ENCODE measurements at regions not wholly inside any gene's neighbourhood (a gene's known extent, or its start where the extent isn't known, plus 50 kb on each side); places are given as distances from the start of the nearest gene placed in this dataset.

GRCh38 chrY:17319916-17320315 lies 560.1 kb downstream of the CDY2B start:
- Histone ChIP-seq H3K9me3 (ENCODE audit: low read length) (no peaks in the 10 kb centered on the region), H3K36me3 (ENCODE audit: insufficient read depth, low read length) (no peaks in the 10 kb centered on the region), H3K4me3 (ENCODE audit: low read length) (no peak overlapping the region), H3K4me1 (ENCODE audit: insufficient read depth, low read length) (no peaks in the 10 kb centered on the region), H3K27ac (ENCODE audit: low read depth, low read length) (no peak overlapping the region), H3K27me3 (ENCODE audit: insufficient read depth, low read length, poor library complexity, severe bottlenecking) (no peaks in the 10 kb centered on the region)
- CTCF ChIA-PET = no interaction called here
- Mint-ChIP-seq H3K9me3 (no peaks in the 10 kb centered on the region), H3K36me3 (no peaks in the 10 kb centered on the region), H3K27me3 (no peaks in the 10 kb centered on the region), H3K27ac (no peak overlapping the region), H3K4me3 (no peak overlapping the region), H3K4me1 (no peaks in the 10 kb centered on the region)
- DNase-seq = no peak
- POLR2A ChIA-PET = no interaction called here

GRCh38 chrY:17318631-17319030 lies 561.4 kb downstream of the CDY2B start:
- Mint-ChIP-seq H3K4me3 (no peak overlapping the region), H3K4me1 (no peaks in the 10 kb centered on the region), H3K36me3 (no peaks in the 10 kb centered on the region), H3K9me3 (no peaks in the 10 kb centered on the region), H3K27me3 (no peaks in the 10 kb centered on the region), H3K27ac (no peak overlapping the region)
- no peaks in the 10 kb centered on the region for H3K9me3 ChIP-seq (ENCODE audit: low read length)
- DNase-seq = no peak
- H3K27me3 ChIP-seq (ENCODE audit: insufficient read depth, low read length, poor library complexity, severe bottlenecking) = no peaks in the 10 kb centered on the region
- no peak overlapping the region for H3K27ac ChIP-seq (ENCODE audit: low read depth, low read length)
- H3K4me3 ChIP-seq (ENCODE audit: low read length) = no peak overlapping the region
- ChIA-PET CTCF (no interaction called here), POLR2A (no interaction called here)
- H3K4me1 ChIP-seq (ENCODE audit: insufficient read depth, low read length) = no peaks in the 10 kb centered on the region
- H3K36me3 ChIP-seq (ENCODE audit: insufficient read depth, low read length) = no peaks in the 10 kb centered on the region

DNA sequence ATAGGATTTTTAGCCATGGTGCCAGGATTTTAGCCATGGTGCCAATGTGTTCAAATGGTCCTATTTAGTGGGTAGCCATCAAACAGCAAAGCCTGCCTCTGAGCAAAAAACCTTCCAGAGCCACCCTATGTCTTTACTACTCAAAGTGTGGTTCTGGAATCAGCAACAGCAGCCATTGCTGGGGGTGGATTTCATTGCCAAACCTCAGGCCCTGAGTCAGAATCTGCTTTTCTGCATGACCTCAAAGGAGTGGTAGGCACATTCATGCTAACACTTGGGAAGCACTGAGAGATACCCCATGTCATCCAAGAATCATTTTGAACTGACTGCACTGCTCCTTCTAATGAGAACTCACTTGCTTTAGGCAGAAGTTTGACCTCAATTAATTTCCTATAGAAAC lies 603.0 kb downstream of the CDY2B start:
- ChIA-PET POLR2A (no interaction called here), CTCF (no interaction called here)
- Mint-ChIP-seq H3K27ac (no peak overlapping the region), H3K4me1 (no peaks in the 10 kb centered on the region), H3K36me3 (no peaks in the 10 kb centered on the region), H3K4me3 (no peak overlapping the region), H3K27me3 (no peaks in the 10 kb centered on the region), H3K9me3 (no peaks in the 10 kb centered on the region)
- DNase-seq = no peak
- Histone ChIP-seq H3K36me3 (ENCODE audit: insufficient read depth, low read length) (no peaks in the 10 kb centered on the region), H3K27ac (ENCODE audit: low read depth, low read length) (no peak overlapping the region), H3K9me3 (ENCODE audit: low read length) (no peaks in the 10 kb centered on the region), H3K4me1 (ENCODE audit: insufficient read depth, low read length) (no peaks in the 10 kb centered on the region), H3K4me3 (ENCODE audit: low read length) (no peak overlapping the region), H3K27me3 (ENCODE audit: insufficient read depth, low read length, poor library complexity, severe bottlenecking) (no peaks in the 10 kb centered on the region)

- Histone ChIP-seq H3K4me3 (ENCODE audit: low read length) (no peak overlapping the region), H3K9me3 (ENCODE audit: low read length) (no peaks in the 10 kb centered on the region), H3K27me3 (ENCODE audit: insufficient read depth, low read length, poor library complexity, severe bottlenecking) (no peaks in the 10 kb centered on the region), H3K27ac (ENCODE audit: low read depth, low read length) (no peak overlapping the region), H3K4me1 (ENCODE audit: insufficient read depth, low read length) (no peaks in the 10 kb centered on the region), H3K36me3 (ENCODE audit: insufficient read depth, low read length) (no peaks in the 10 kb centered on the region)
- DNase-seq = no peak
- Mint-ChIP-seq H3K4me3 (no peak overlapping the region), H3K27ac (no peak overlapping the region), H3K36me3 (no peaks in the 10 kb centered on the region), H3K27me3 (no peaks in the 10 kb centered on the region), H3K4me1 (no peaks in the 10 kb centered on the region), H3K9me3 (no peaks in the 10 kb centered on the region)
- ChIA-PET CTCF (no interaction called here), POLR2A (no interaction called here)
Measured at GRCh38 chrY:17259497-17259896, 620.5 kb downstream of the CDY2B start.

DNA sequence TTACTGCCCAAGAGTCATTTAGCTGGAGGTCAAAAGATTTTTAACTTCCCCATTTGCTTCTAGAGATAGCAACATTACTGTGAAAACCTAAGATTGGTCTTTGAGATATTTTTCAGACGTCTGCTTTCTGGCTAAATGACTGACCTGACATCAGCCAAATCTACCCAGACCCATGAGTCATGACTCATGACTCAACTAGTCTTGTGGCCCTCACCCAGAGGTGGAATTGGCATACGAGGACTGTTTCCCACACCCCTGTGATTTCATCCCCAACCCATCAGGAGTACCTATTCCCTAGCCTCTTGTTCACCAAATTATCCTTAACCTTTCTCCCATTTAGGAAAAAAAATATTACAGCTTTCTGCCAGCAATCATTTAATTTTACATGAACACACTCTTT lies 641.6 kb downstream of the CDY2B start:
- Mint-ChIP-seq H3K4me1 (no peaks in the 10 kb centered on the region), H3K36me3 (no peaks in the 10 kb centered on the region), H3K4me3 (no peak overlapping the region), H3K27ac (no peak overlapping the region), H3K27me3 (no peaks in the 10 kb centered on the region), H3K9me3 (no peaks in the 10 kb centered on the region)
- Histone ChIP-seq H3K9me3 (ENCODE audit: low read length) (no peaks in the 10 kb centered on the region), H3K27me3 (ENCODE audit: insufficient read depth, low read length, poor library complexity, severe bottlenecking) (no peaks in the 10 kb centered on the region), H3K4me1 (ENCODE audit: insufficient read depth, low read length) (no peaks in the 10 kb centered on the region), H3K27ac (ENCODE audit: low read depth, low read length) (no peak overlapping the region), H3K4me3 (ENCODE audit: low read length) (no peak overlapping the region), H3K36me3 (ENCODE audit: insufficient read depth, low read length) (no peaks in the 10 kb centered on the region)
- CTCF ChIA-PET = no interaction called here
- no peak for DNase-seq
- POLR2A ChIA-PET = no interaction called here

GRCh38 chrY:17235769-17236168 lies 644.3 kb downstream of the CDY2B start:
- no peaks in the 10 kb centered on the region for H3K27me3 Mint-ChIP-seq
- H3K9me3 ChIP-seq (ENCODE audit: low read length) = no peaks in the 10 kb centered on the region
- no peaks in the 10 kb centered on the region for H3K36me3 Mint-ChIP-seq
- no peaks in the 10 kb centered on the region for H3K9me3 Mint-ChIP-seq
- H3K36me3 ChIP-seq (ENCODE audit: insufficient read depth, low read length) = no peaks in the 10 kb centered on the region
- ChIA-PET POLR2A (no interaction called here), CTCF (no interaction called here)
- H3K27me3 ChIP-seq (ENCODE audit: insufficient read depth, low read length, poor library complexity, severe bottlenecking) = no peaks in the 10 kb centered on the region
- no peak overlapping the region for H3K27ac Mint-ChIP-seq
- H3K4me3 ChIP-seq (ENCODE audit: low read length) = no peak overlapping the region
- no peaks in the 10 kb centered on the region for H3K4me1 ChIP-seq (ENCODE audit: insufficient read depth, low read length)
- no peak overlapping the region for H3K4me3 Mint-ChIP-seq
- DNase-seq = no peak
- H3K27ac ChIP-seq (ENCODE audit: low read depth, low read length) = no peak overlapping the region
- no peaks in the 10 kb centered on the region for H3K4me1 Mint-ChIP-seq

DNA sequence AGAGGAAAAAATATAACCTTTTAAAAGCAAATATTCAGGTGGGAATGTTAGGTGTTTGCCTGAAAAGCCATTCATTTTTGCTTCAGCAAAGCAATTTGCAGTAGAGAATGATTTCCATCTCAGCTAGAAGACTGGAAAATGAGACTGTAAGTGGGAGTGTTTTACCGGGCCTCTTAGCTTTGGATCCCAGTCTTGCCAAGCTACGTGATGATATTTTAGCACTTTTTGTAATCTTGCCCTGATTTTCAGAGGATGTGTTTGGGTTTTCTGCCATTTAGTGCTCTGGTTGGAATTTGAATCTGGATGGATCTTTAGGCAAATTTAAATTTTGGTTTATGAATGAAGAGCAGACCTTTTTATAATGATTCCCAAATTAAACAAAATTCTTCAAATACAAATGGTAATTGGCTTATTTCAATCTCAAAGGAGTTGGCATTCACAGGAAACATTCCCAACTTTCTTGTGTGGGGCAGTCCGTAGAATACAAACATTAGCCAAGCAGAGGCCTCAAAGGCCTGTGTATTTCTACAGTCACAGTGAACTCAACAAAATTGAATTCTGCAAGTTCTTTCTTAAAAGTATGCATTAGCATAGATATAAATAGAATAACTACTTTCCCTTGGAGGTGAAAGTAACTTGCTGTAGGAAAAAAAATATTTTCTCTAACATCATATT lies 646.4 kb downstream of the CDY2B start:
- POLR2A ChIA-PET = no interaction called here

GRCh38 chrY:17231994-17232393 lies 648.0 kb downstream of the CDY2B start:
- no peak for DNase-seq
- Mint-ChIP-seq H3K36me3 (no peaks in the 10 kb centered on the region), H3K4me1 (no peaks in the 10 kb centered on the region), H3K4me3 (no peak overlapping the region), H3K27me3 (no peaks in the 10 kb centered on the region), H3K27ac (no peak overlapping the region), H3K9me3 (no peaks in the 10 kb centered on the region)
- no peak overlapping the region for H3K27ac ChIP-seq (ENCODE audit: low read depth, low read length)
- CTCF ChIA-PET = no interaction called here
- H3K9me3 ChIP-seq (ENCODE audit: low read length) = no peaks in the 10 kb centered on the region
- no peaks in the 10 kb centered on the region for H3K27me3 ChIP-seq (ENCODE audit: insufficient read depth, low read length, poor library complexity, severe bottlenecking)
- H3K4me1 ChIP-seq (ENCODE audit: insufficient read depth, low read length) = no peaks in the 10 kb centered on the region
- H3K4me3 ChIP-seq (ENCODE audit: low read length) = no peak overlapping the region
- POLR2A ChIA-PET = no interaction called here
- H3K36me3 ChIP-seq (ENCODE audit: insufficient read depth, low read length) = no peaks in the 10 kb centered on the region

More for the DNA sequence above, 646.4 kb downstream of the CDY2B start:
- H3K27ac ChIP-seq (ENCODE audit: low read depth, low read length) = no peak overlapping the region
- Mint-ChIP-seq H3K27me3 (no peaks in the 10 kb centered on the region), H3K27ac (no peak overlapping the region), H3K4me1 (no peaks in the 10 kb centered on the region), H3K4me3 (no peak overlapping the region), H3K9me3 (no peaks in the 10 kb centered on the region), H3K36me3 (no peaks in the 10 kb centered on the region)
- no peak overlapping the region for H3K4me3 ChIP-seq (ENCODE audit: low read length)
- CTCF ChIA-PET = no interaction called here
- no peaks in the 10 kb centered on the region for H3K4me1 ChIP-seq (ENCODE audit: insufficient read depth, low read length)
- no peaks in the 10 kb centered on the region for H3K27me3 ChIP-seq (ENCODE audit: insufficient read depth, low read length, poor library complexity, severe bottlenecking)
- no peaks in the 10 kb centered on the region for H3K36me3 ChIP-seq (ENCODE audit: insufficient read depth, low read length)
- no peaks in the 10 kb centered on the region for H3K9me3 ChIP-seq (ENCODE audit: low read length)
- no peak for DNase-seq

DNA sequence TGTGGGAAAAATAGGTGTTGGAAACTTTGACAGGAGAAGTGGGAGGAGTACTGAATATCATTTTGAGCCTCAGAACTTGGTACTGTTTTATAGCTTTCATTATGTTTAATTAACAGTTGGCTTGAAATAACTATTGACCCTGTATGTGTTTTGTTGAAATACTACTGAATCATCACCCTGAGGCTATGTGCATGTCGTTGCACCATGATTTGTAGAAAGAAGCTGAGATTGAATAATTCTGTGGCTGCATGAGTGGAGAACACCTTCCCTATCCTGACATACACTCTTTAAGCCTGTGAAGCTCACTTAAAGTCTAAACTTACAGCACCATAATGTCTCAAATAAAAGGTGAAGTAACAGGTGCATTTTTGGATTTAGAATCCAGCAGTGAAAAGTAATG lies 656.5 kb downstream of the CDY2B start:
- no peak overlapping the region for H3K4me3 Mint-ChIP-seq
- H3K27me3 Mint-ChIP-seq = no peaks in the 10 kb centered on the region
- H3K9me3 Mint-ChIP-seq = no peaks in the 10 kb centered on the region
- no peaks in the 10 kb centered on the region for H3K4me1 ChIP-seq (ENCODE audit: insufficient read depth, low read length)
- ChIA-PET POLR2A (no interaction called here), CTCF (no interaction called here)
- H3K27ac Mint-ChIP-seq = no peak overlapping the region
- no peak overlapping the region for H3K4me3 ChIP-seq (ENCODE audit: low read length)
- no peaks in the 10 kb centered on the region for H3K27me3 ChIP-seq (ENCODE audit: insufficient read depth, low read length, poor library complexity, severe bottlenecking)
- no peak overlapping the region for H3K27ac ChIP-seq (ENCODE audit: low read depth, low read length)
- no peaks in the 10 kb centered on the region for H3K36me3 Mint-ChIP-seq
- DNase-seq = no peak
- H3K36me3 ChIP-seq (ENCODE audit: insufficient read depth, low read length) = no peaks in the 10 kb centered on the region
- no peaks in the 10 kb centered on the region for H3K4me1 Mint-ChIP-seq
- H3K9me3 ChIP-seq (ENCODE audit: low read length) = no peaks in the 10 kb centered on the region

Data from CD8-positive, alpha-beta memory T cell (primary cell).